ENCODE measurements at regions not wholly inside any gene's neighbourhood (a gene's known extent, or its start where the extent isn't known, plus 50 kb on each side); places are given as distances from the start of the nearest gene placed in this dataset.

DNA sequence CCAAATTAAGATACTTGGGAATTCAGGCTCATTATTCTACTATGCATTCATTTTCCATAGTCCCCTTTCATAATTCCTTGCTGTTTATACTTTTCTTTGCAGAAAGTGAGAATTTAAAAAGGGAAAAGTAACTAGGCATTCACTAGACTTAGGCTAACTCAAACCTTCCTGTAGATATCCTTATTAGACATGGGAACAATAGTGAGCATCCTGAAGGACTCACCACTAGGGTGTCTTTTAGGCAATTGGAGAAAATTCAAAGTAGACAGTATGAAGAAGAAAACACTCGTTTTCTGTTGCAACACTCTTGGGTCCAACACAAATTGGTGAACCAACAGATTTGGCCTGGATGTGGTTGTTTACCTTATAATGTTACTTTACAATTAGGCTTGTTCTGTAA lies 213.2 kb upstream of the GRIN3A start:
- TF ChIP-seq, protein P1, sequence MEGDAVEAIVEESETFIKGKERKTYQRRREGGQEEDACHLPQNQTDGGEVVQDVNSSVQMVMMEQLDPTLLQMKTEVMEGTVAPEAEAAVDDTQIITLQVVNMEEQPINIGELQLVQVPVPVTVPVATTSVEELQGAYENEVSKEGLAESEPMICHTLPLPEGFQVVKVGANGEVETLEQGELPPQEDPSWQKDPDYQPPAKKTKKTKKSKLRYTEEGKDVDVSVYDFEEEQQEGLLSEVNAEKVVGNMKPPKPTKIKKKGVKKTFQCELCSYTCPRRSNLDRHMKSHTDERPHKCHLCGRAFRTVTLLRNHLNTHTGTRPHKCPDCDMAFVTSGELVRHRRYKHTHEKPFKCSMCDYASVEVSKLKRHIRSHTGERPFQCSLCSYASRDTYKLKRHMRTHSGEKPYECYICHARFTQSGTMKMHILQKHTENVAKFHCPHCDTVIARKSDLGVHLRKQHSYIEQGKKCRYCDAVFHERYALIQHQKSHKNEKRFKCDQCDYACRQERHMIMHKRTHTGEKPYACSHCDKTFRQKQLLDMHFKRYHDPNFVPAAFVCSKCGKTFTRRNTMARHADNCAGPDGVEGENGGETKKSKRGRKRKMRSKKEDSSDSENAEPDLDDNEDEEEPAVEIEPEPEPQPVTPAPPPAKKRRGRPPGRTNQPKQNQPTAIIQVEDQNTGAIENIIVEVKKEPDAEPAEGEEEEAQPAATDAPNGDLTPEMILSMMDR (IDR thresholded peaks at IDR 0.05 in 4 of 5, conservative IDR thresholded peaks at IDR 0.05 in 1 of 5): no peak
- TF ChIP-seq POLR2A (IDR thresholded peaks at IDR 0.05): no peak
